ENCODE measurements at regions not wholly inside any gene's neighbourhood (a gene's known extent, or its start where the extent isn't known, plus 50 kb on each side); places are given as distances from the start of the nearest gene placed in this dataset.

DNA sequence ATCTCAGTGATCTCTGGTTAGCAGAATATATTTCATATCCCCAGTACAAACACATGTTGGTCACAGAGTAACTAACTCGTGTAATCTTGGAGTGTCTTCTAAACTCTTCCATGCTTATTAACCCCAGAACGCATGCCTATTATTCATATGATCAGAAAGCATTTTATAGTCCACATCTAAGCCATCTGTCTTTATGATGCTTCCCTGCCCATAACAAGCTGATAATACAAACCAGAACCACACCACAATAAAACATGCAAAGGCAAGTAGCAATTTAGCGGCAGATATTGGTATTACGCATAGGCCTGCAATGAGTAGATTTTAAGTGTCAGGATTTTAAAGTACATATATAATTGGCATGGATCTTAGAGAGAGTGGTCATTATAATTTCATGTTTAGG lies 120.0 kb upstream of the PRKCQ start:
- Histone ChIP-seq H3K36me3 (no peaks in the 10 kb centered on the region), H3K27me3 (peaks cover 3% of the 10 kb centered on the region), H3K9me3 (no peaks in the 10 kb centered on the region), H3K4me1 (no peaks in the 10 kb centered on the region), H3K4me3 (no peak overlapping the region), H3K27ac (no peak overlapping the region)
- intact Hi-C loops (cut with DNase I) = no loop called here
- no peak for ATAC-seq
- DNase-seq = no peak
- TF ChIP-seq, protein P1, sequence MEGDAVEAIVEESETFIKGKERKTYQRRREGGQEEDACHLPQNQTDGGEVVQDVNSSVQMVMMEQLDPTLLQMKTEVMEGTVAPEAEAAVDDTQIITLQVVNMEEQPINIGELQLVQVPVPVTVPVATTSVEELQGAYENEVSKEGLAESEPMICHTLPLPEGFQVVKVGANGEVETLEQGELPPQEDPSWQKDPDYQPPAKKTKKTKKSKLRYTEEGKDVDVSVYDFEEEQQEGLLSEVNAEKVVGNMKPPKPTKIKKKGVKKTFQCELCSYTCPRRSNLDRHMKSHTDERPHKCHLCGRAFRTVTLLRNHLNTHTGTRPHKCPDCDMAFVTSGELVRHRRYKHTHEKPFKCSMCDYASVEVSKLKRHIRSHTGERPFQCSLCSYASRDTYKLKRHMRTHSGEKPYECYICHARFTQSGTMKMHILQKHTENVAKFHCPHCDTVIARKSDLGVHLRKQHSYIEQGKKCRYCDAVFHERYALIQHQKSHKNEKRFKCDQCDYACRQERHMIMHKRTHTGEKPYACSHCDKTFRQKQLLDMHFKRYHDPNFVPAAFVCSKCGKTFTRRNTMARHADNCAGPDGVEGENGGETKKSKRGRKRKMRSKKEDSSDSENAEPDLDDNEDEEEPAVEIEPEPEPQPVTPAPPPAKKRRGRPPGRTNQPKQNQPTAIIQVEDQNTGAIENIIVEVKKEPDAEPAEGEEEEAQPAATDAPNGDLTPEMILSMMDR (IDR thresholded peaks at IDR 0.05) = no peak

GRCh38 chr10:6699336-6699735 lies 119.3 kb upstream of the PRKCQ start:
- no peak for ATAC-seq
- H3K36me3 ChIP-seq = no peaks in the 10 kb centered on the region

GRCh38 chr10:6695519-6695918 lies 115.4 kb upstream of the PRKCQ start:
- TF ChIP-seq, protein P1 (IDR thresholded peaks at IDR 0.05) = no peak
- intact Hi-C loops (cut with DNase I) = no loop called here
- no peaks in the 10 kb centered on the region for H3K4me1 ChIP-seq
- no peak overlapping the region for H3K27ac ChIP-seq
- no peak overlapping the region for H3K4me3 ChIP-seq
- peaks cover 8% of the 10 kb centered on the region for H3K27me3 ChIP-seq
- DNase-seq = no peak
- H3K9me3 ChIP-seq = no peaks in the 10 kb centered on the region
- no peak for ATAC-seq
- no peaks in the 10 kb centered on the region for H3K36me3 ChIP-seq

More at GRCh38 chr10:6699336-6699735, 119.3 kb upstream of the PRKCQ start:
- Histone ChIP-seq H3K9me3 (no peaks in the 10 kb centered on the region), H3K27ac (no peak overlapping the region), H3K4me1 (no peaks in the 10 kb centered on the region), H3K27me3 (peaks cover 8% of the 10 kb centered on the region), H3K4me3 (no peak overlapping the region)
- TF ChIP-seq, protein P1 (IDR thresholded peaks at IDR 0.05) = no peak
- DNase-seq = no peak
- intact Hi-C loops (cut with DNase I) = no loop called here

GRCh38 chr10:6694447-6695140 lies 114.5 kb upstream of the PRKCQ start:
- TF ChIP-seq, protein P1 (IDR thresholded peaks at IDR 0.05) = no peak
- Histone ChIP-seq H3K4me3 (no peak overlapping the region), H3K4me1 (no peaks in the 10 kb centered on the region), H3K9me3 (no peaks in the 10 kb centered on the region), H3K27me3 (peaks cover 8% of the 10 kb centered on the region), H3K27ac (no peak overlapping the region), H3K36me3 (no peaks in the 10 kb centered on the region)
- intact Hi-C loops (cut with DNase I) = no loop called here
- DNase-seq (no peak), ATAC-seq (no peak)

GRCh38 chr10:6692856-6693255 lies 112.8 kb upstream of the PRKCQ start:
- ATAC-seq (no peak), DNase-seq (no peak)
- Histone ChIP-seq H3K9me3 (no peaks in the 10 kb centered on the region), H3K27ac (no peak overlapping the region), H3K4me3 (no peak overlapping the region), H3K27me3 (peaks cover 8% of the 10 kb centered on the region), H3K4me1 (no peaks in the 10 kb centered on the region), H3K36me3 (no peaks in the 10 kb centered on the region)
- intact Hi-C loops (cut with DNase I) = no loop called here
- TF ChIP-seq, protein P1 (IDR thresholded peaks at IDR 0.05) = no peak

DNA sequence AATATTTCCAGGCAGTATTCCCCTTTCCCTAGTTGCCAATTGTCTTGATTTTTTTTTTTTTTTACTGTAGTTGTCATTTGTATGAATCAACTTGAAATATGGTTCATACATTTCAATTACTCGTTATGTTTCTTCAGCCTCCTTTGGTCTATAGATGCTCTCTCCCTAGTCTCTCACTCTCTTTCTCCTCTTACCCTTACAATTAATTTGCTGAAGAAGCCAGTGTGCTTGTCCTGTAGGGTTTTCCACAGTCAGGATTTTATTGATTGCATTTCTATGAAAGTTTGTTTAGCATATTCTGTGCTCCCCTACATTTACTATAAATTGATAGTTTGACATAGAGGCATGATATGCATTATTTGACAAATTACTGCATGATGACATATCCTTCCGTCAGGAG lies 112.0 kb upstream of the PRKCQ start:
- H3K27me3 ChIP-seq = peaks cover 8% of the 10 kb centered on the region
- intact Hi-C loops (cut with DNase I) = no loop called here
- H3K4me1 ChIP-seq = no peaks in the 10 kb centered on the region
- H3K9me3 ChIP-seq = no peaks in the 10 kb centered on the region
- DNase-seq (no peak), ATAC-seq (no peak)
- no peak overlapping the region for H3K4me3 ChIP-seq
- TF ChIP-seq, protein P1 (IDR thresholded peaks at IDR 0.05) = no peak
- H3K27ac ChIP-seq = no peak overlapping the region
- no peaks in the 10 kb centered on the region for H3K36me3 ChIP-seq
